Prostate gland (tissue), 2 donors: ENCODE measurements at regions not wholly inside any gene's neighbourhood (a gene's known extent, or its start where the extent isn't known, plus 50 kb on each side); places are given as distances from the start of the nearest gene placed in this dataset.

ENCODE experiments used
- DNase-seq: peaks from one replicate; pipeline ENCODE4 v3.0.0-alpha.2; 2019; ENCODE audit warnings: low spot score
- H3K27ac ChIP-seq, 2 donors: fragments of 200-600 bp; sonication (generic); 2 replicates each; pipeline ENCODE4 v1.5.1; 2017 to 2019
- H3K27me3 ChIP-seq: fragments of 200-600 bp; sonication (generic); replicated peaks from 2 replicates; pipeline ENCODE4 v1.5.1; 2019; ENCODE audit not compliant: insufficient read depth
- H3K36me3 ChIP-seq, 2 donors: fragments of 200-600 bp; sonication (generic); 1 replicate in 1 of 2; 2 replicates in 1 of 2; pipeline versions ENCODE4 v1.5.1 to v1.8.1; 2017 to 2019
- H3K4me1 ChIP-seq: fragments of 200-600 bp; sonication (generic); replicated peaks from 2 replicates; pipeline ENCODE4 v1.5.1; 2019
- H3K4me3 ChIP-seq, 2 donors: fragments of 200-600 bp; sonication (generic); 2 replicates each; pipeline ENCODE4 v1.5.1; 2017 to 2019
- H3K9me3 ChIP-seq: fragments of 200-600 bp; sonication (generic); 2 replicates; pipeline ENCODE4 v1.5.1; 2017
- POLR2A ChIP-seq: fragments of 450-650 bp; IDR thresholded peaks from one replicate; pipeline ENCODE4 v1.6.1; 2016; ENCODE audit warnings: antibody characterized with exemption, mild to moderate bottlenecking
- POLR2AphosphoS5 ChIP-seq: sonication (generic); formaldehyde crosslinking; IDR thresholded peaks from one replicate; pipeline ENCODE4 v1.6.1; 2017; ENCODE audit warnings: antibody characterized with exemption
- WGBS: methylation state at CpG from one replicate; pipeline ENCODE4 v1.1.5; 2018; 5-methylcytosine and 5-hydroxymethylcytosine counted together
- intact Hi-C: fragments of 100-400 bp; cut with DNase I; formaldehyde crosslinking; loops from one replicate; pipeline ENCODE4 v1.14.2; 2022
- TF ChIP-seq, protein P1 (sequence below), 4 experiments: fragments of 200-600 bp in 2 of 4; fragments of 450-650 bp in 2 of 4; sonication (generic) in 2 of 4; IDR thresholded peaks; 1 replicate in 3 of 4; 2 replicates in 1 of 4; pipeline ENCODE4 v1.5.1; 2016 to 2019; ENCODE audit warnings: antibody characterized with exemption in 4 of 4, mild to moderate bottlenecking in 2 of 4, moderate library complexity in 2 of 4

DNA sequence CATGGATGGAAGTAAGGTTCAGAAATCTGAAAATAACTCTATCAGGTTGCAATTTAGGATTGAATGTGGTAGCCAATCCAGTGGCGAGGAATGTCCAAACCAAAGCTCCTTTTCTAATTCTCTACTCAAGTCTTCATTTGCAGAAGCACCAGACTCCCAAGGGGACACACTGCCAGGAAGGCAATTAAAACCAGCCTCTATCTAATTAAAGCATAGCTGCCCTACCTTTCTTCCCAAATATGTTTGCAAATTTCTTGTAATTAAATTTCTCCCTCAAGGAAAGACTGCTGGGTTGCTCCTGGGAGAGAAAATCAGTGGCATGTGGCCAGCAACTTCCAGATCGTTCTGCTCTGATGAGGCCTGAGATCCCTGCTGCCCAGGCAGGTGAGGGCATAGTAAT is 153.4 kb upstream of the MCTP2 start:
- H3K4me1 ChIP-seq, result no peaks in the 10 kb centered on the region
- TF ChIP-seq POLR2AphosphoS5 (no peak), POLR2A (no peak)
- no peaks in the 10 kb centered on the region for H3K9me3 ChIP-seq
- H3K27ac ChIP-seq, result no peak overlapping the region
- intact Hi-C loops, result no loop called here
- H3K27me3 ChIP-seq, result no peaks in the 10 kb centered on the region
- 91% methylated on average over 2 of the region's 2 CpGs for WGBS
- no peak for DNase-seq
- H3K36me3 ChIP-seq, result no peaks in the 10 kb centered on the region
- H3K4me3 ChIP-seq, result no peak overlapping the region

DNA sequence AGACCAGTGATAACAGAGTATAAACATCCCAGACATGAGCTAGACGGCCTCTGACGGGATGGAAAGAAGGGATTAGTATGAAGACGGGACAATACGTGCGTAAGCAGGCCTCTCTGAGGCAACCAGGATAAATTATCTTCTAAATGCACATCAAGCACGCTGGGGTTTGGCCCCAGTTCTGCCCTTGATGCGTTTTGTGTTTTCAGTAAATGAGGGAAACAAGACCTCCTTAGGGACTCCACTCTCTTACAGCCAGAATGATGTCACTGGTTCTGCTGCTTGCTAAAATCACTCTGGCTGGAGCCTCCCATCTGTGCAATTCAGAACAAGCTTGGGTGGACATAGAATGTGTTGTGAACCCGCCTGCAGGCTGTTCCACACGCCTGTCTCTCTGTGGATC is 156.0 kb upstream of the MCTP2 start:
- no peak for DNase-seq
- Histone ChIP-seq H3K36me3 (no peaks in the 10 kb centered on the region), H3K27me3 (no peaks in the 10 kb centered on the region), H3K4me3 (no peak overlapping the region), H3K27ac (no peak overlapping the region), H3K9me3 (no peaks in the 10 kb centered on the region), H3K4me1 (no peaks in the 10 kb centered on the region)
- intact Hi-C loops, result no loop called here
- no peak for TF ChIP-seq POLR2A
- TF ChIP-seq POLR2AphosphoS5, result no peak
- TF ChIP-seq, protein P1, sequence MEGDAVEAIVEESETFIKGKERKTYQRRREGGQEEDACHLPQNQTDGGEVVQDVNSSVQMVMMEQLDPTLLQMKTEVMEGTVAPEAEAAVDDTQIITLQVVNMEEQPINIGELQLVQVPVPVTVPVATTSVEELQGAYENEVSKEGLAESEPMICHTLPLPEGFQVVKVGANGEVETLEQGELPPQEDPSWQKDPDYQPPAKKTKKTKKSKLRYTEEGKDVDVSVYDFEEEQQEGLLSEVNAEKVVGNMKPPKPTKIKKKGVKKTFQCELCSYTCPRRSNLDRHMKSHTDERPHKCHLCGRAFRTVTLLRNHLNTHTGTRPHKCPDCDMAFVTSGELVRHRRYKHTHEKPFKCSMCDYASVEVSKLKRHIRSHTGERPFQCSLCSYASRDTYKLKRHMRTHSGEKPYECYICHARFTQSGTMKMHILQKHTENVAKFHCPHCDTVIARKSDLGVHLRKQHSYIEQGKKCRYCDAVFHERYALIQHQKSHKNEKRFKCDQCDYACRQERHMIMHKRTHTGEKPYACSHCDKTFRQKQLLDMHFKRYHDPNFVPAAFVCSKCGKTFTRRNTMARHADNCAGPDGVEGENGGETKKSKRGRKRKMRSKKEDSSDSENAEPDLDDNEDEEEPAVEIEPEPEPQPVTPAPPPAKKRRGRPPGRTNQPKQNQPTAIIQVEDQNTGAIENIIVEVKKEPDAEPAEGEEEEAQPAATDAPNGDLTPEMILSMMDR (IDR thresholded peaks at IDR 0.05), result no peak
- 67% methylated on average over 9 of the region's 9 CpGs for WGBS

DNA sequence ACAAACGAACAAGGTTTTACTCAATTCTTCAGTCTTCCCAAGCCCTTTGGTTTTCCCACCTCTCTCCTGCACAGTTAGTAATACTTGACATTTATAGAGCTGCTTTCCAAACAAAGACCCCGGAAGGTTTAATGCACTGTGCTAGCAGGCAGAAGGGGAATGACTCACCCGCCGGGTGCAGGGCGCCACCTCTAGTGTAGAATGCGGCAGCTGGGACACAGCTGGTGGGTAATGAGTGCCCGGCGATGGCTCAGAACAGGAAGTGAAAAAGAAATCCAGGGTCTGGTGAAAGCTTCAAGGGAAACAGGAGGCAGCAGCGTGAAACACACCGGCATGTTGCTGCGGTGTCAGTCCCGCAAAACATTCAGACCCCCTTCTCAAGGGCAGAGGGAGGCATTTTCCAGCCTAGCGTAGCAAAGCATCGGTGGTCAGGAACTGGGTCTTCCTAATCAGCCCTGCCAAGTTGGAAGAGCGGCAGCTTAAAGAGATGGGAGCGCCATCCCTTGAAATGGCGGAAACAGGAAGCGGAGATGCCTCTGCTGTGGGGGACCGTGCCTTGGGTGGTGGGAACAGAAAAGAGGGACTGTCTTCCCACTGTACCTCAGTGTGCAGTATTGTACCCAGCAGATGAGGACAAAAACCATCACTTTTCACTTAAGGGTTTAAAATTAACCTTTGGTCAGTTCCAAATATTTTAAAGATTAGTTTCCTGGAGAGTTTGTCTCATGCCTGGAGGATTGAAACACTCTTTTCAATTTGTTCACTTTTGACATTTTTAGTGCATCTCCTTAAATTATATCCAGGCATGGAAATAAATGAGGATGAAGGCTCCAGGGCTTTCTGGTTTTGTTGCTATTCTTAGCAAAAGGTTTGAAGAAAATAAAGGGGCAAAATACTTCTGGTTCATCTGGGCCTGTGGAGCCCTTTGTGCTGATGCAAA is 160.7 kb upstream of the MCTP2 start:
- Histone ChIP-seq H3K9me3 (no peaks in the 10 kb centered on the region), H3K4me1 (no peaks in the 10 kb centered on the region), H3K36me3 (no peaks in the 10 kb centered on the region), H3K27ac (no peak overlapping the region), H3K4me3 (no peak overlapping the region), H3K27me3 (no peaks in the 10 kb centered on the region)
- DNase-seq, result peak; percentile 25
- intact Hi-C loops, result no loop called here
- 30% methylated on average over 19 of the region's 19 CpGs for WGBS
- no peak for TF ChIP-seq POLR2AphosphoS5
- no peak for TF ChIP-seq POLR2A
- TF ChIP-seq, protein P1 (IDR thresholded peaks at IDR 0.05), result no peak

DNA sequence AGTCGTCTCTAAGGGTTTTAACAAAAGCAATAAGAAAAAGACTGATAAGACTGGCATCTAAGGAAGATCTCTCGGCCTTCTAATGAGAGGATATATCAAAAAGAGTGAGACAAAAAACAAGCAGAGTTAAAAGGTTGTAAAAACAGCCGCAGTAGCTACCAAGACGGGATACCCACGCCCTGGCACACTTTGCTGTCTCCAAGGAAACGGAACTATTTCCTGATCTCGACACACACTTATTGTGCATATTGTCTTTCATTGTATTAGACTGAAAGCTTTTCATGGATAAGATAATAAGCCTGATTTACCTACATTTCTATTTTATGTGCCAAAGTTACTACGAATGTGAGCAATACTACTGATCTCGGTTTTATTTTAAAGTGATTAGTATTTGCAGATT is 161.5 kb upstream of the MCTP2 start:
- H3K9me3 ChIP-seq, result no peaks in the 10 kb centered on the region
- DNase-seq, result no peak
- H3K27ac ChIP-seq, result no peak overlapping the region
- no peaks in the 10 kb centered on the region for H3K27me3 ChIP-seq
- H3K36me3 ChIP-seq, result no peaks in the 10 kb centered on the region
- no peaks in the 10 kb centered on the region for H3K4me1 ChIP-seq
- TF ChIP-seq, protein P1 (IDR thresholded peaks at IDR 0.05), result no peak
- TF ChIP-seq POLR2A (no peak), POLR2AphosphoS5 (no peak)
- intact Hi-C loops, result no loop called here
- H3K4me3 ChIP-seq, result no peak overlapping the region
- WGBS, result 38% methylated on average over 9 of the region's 9 CpGs

DNA sequence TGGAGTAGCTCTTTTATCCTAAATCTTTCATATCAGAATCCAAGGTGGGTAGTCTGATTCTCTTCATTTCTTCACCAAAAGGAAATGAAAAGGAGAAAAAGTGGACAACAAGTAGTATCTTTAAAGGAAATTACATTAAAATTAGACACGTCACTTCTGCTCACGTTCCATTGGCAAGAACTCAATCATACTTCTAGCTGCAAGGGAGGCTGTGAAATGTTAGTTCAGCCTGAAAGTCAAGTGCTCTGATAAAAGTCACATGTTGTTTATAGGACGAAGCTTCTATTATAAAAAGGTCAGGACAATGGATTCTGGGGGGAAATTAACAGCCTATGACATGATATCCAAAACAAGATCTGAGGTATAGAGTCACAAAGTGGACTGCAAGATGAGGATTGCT is 164.6 kb upstream of the MCTP2 start:
- Histone ChIP-seq H3K4me3 (no peak overlapping the region), H3K27me3 (no peaks in the 10 kb centered on the region), H3K9me3 (no peaks in the 10 kb centered on the region), H3K4me1 (no peaks in the 10 kb centered on the region), H3K27ac (no peak overlapping the region), H3K36me3 (no peaks in the 10 kb centered on the region)
- no peak for TF ChIP-seq POLR2A
- TF ChIP-seq, protein P1 (IDR thresholded peaks at IDR 0.05), result no peak
- TF ChIP-seq POLR2AphosphoS5, result no peak
- intact Hi-C loops, result no loop called here
- no peak for DNase-seq
- 90% methylated on average over 3 of the region's 3 CpGs for WGBS
